ENCODE measurements at regions not wholly inside any gene's neighbourhood (a gene's known extent, or its start where the extent isn't known, plus 50 kb on each side); places are given as distances from the start of the nearest gene placed in this dataset.

GRCh38 chr6:105771313-105771970 lies 314.7 kb upstream of the PRDM1 start:
- DNase-seq (ENCODE audit: low read depth): no peak
- no peak for TF ChIP-seq CTCF (conservative IDR thresholded peaks at IDR 0.05; ENCODE audit: low read depth, low read length)
- no peak overlapping the region for H3K4me3 ChIP-seq (ENCODE audit: low read length)

DNA sequence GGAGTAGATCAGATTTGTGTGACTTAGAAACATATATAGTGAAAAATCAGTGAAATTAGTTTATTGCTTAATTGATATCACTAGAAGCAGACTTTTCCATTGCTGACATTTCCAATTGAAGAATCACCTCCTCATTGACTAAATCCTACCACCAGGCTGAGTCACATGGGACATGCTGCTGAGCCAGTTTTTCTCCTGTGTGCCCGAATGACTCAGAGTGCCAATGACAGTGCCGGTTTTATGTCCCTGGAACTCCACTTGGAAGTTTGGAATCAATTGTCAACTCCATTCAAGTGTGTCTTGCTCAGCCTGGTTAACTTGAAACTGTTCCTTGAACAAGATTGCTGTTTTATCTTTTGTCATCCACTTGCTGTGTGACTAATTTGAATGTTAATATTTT lies 316.1 kb upstream of the PRDM1 start:
- TF ChIP-seq CTCF (conservative IDR thresholded peaks at IDR 0.05; ENCODE audit: low read depth, low read length): no peak
- H3K4me3 ChIP-seq (ENCODE audit: low read length): no peak overlapping the region
- no peak for DNase-seq (ENCODE audit: low read depth)

- DNase-seq (ENCODE audit: low read depth): no peak
- no peak overlapping the region for H3K4me3 ChIP-seq (ENCODE audit: low read length)
- TF ChIP-seq CTCF (conservative IDR thresholded peaks at IDR 0.05; ENCODE audit: low read depth, low read length): no peak
Measured at GRCh38 chr6:105769197-105769596, 316.9 kb upstream of the PRDM1 start.

GRCh38 chr6:105767541-105767940 lies 318.6 kb upstream of the PRDM1 start:
- no peak for DNase-seq (ENCODE audit: low read depth)
- H3K4me3 ChIP-seq (ENCODE audit: low read length): no peak overlapping the region
- TF ChIP-seq CTCF (conservative IDR thresholded peaks at IDR 0.05; ENCODE audit: low read depth, low read length): no peak

DNA sequence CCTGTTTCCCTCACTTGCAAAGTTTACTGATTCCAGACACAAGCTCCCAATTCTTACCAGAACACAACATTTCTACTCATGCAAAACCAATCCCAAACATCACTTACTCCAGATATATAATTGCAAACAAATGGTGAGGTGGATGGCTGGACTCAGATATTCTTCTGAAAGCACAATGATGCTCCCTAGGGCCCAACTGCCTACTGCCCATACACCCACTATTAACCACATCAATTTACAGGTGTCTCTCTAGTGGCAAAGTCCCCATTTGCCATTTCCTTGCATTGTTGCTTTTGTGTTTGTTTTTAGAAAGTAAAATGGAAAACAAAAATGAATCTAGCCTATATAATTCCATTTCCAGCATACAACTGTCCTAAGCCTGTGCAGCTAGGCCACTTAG lies 320.9 kb upstream of the PRDM1 start:
- no peak overlapping the region for H3K4me3 ChIP-seq (ENCODE audit: low read length)
- DNase-seq (ENCODE audit: low read depth): no peak
- no peak for TF ChIP-seq CTCF (conservative IDR thresholded peaks at IDR 0.05; ENCODE audit: low read depth, low read length)

GRCh38 chr6:105764315-105764714 lies 321.8 kb upstream of the PRDM1 start:
- no peak for TF ChIP-seq CTCF (conservative IDR thresholded peaks at IDR 0.05; ENCODE audit: low read depth, low read length)
- DNase-seq (ENCODE audit: low read depth): no peak
- no peak overlapping the region for H3K4me3 ChIP-seq (ENCODE audit: low read length)

- TF ChIP-seq CTCF (conservative IDR thresholded peaks at IDR 0.05; ENCODE audit: low read depth, low read length): no peak
- no peak overlapping the region for H3K4me3 ChIP-seq (ENCODE audit: low read length)
- no peak for DNase-seq (ENCODE audit: low read depth)
Measured at GRCh38 chr6:105763866-105764265, 322.3 kb upstream of the PRDM1 start.
